Smooth muscle cell (in vitro differentiated cells): ENCODE measurements at regions not wholly inside any gene's neighbourhood (a gene's known extent, or its start where the extent isn't known, plus 50 kb on each side); places are given as distances from the start of the nearest gene placed in this dataset.

ENCODE experiments used
- DNase-seq: peaks from one replicate; lab custom pipeline; 2025; ENCODE audit not compliant: unreplicated experiment; lab: John Stamatoyannopoulos, UW
- H2AFZ ChIP-seq: fragments of 200-600 bp; sonication (generic); 2 replicates; pipeline ENCODE4 v1.6.0; 2016; ENCODE audit warnings: antibody characterized with exemption, low read depth, mild to moderate bottlenecking
- H3F3A ChIP-seq: fragments of 200-600 bp; sonication (generic); 2 replicates; pipeline ENCODE4 v1.6.0; 2017; ENCODE audit warnings: antibody characterized with exemption, low read depth
- H3K27ac ChIP-seq: fragments of 200-600 bp; sonication (generic); 2 replicates; pipeline ENCODE4 v1.5.1; 2016; ENCODE audit warnings: low read depth, mild to moderate bottlenecking
- H3K27me3 ChIP-seq: fragments of 200-600 bp; sonication (generic); 2 replicates; pipeline ENCODE4 v1.6.1; 2016; ENCODE audit warnings: low read depth, mild to moderate bottlenecking
- H3K36me3 ChIP-seq: fragments of 200-600 bp; sonication (generic); 2 replicates; pipeline ENCODE4 v1.5.1; 2016; ENCODE audit warnings: low read depth
- H3K4me1 ChIP-seq: fragments of 200-600 bp; sonication (generic); 2 replicates; pipeline ENCODE4 v1.5.1; 2016; ENCODE audit warnings: low read depth
- H3K4me2 ChIP-seq: fragments of 200-600 bp; sonication (generic); 2 replicates; pipeline ENCODE4 v1.6.0; 2016; ENCODE audit warnings: mild to moderate bottlenecking
- H3K4me3 ChIP-seq: fragments of 200-600 bp; sonication (generic); 2 replicates; pipeline ENCODE4 v1.5.1; 2016; ENCODE audit warnings: mild to moderate bottlenecking
- H3K79me2 ChIP-seq: fragments of 200-600 bp; sonication (generic); 2 replicates; pipeline ENCODE4 v1.6.0; 2016; ENCODE audit warnings: low read depth, mild to moderate bottlenecking
- H3K9ac ChIP-seq: fragments of 200-600 bp; sonication (generic); 2 replicates; pipeline ENCODE4 v1.6.0; 2016; ENCODE audit warnings: low read depth
- H3K9me3 ChIP-seq: fragments of 200-600 bp; sonication (generic); replicated peaks from 2 replicates; pipeline ENCODE4 v1.5.1; 2016; ENCODE audit warnings: low read depth
- H4K20me1 ChIP-seq: fragments of 200-600 bp; sonication (generic); 2 replicates; pipeline ENCODE4 v1.6.0; 2016; ENCODE audit warnings: low read depth
- WGBS: methylation state at CpG from one replicate; pipeline ENCODE4 v1.1.7; 2016; ENCODE audit warnings: low lambda C conversion rate; 5-methylcytosine and 5-hydroxymethylcytosine counted together
- TF ChIP-seq, protein P1 (sequence below): fragments of 200-600 bp; sonication (generic); IDR thresholded peaks from 2 replicates; pipeline ENCODE4 v1.5.1; 2017; ENCODE audit warnings: borderline replicate concordance, mild to moderate bottlenecking, antibody characterized with exemption; ENCODE audit not compliant: insufficient read depth, poor library complexity, severe bottlenecking

DNA sequence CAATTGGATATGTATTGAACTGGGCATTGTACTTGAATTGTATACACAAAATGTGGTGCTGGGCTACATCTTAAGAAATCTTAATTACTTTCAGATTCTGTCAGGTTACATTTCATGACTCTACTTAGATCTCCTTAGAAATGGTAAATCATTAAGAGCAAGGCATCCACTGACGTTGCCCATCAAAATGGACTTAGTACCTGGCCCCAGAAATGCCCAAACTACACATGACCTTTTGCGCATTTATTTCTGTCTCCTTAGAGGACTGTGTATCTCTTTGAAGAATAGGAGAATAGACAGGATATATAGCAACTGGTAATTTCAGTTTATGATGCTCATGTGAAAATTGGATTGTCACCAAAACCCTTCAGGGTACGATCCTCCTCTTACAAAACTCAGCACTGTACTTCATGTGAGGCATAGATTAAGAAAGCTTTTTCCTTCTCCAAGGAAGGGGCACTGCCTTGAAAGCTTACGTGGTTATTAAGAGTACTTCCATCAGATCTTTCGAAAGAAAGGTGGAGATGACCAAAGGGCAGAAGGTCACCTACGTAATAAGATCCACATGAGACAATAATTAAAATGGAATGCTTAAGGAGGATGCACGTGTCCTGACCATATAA lies 61.4 kb upstream of the BMP2 start:
- Histone ChIP-seq H3K4me1 (peaks cover 6% of the 10 kb centered on the region), H3K9me3 (no peaks in the 10 kb centered on the region), H3K79me2 (no peaks in the 10 kb centered on the region), H3K27ac (peak overlapping the region; percentile 96), H3K27me3 (no peaks in the 10 kb centered on the region), H4K20me1 (no peaks in the 10 kb centered on the region), H3K4me3 (no peak overlapping the region), H3F3A (peaks cover 8% of the 10 kb centered on the region), H3K36me3 (no peaks in the 10 kb centered on the region), H3K9ac (no peak overlapping the region), H2AFZ (no peak overlapping the region), H3K4me2 (no peak overlapping the region)
- TF ChIP-seq, protein P1, sequence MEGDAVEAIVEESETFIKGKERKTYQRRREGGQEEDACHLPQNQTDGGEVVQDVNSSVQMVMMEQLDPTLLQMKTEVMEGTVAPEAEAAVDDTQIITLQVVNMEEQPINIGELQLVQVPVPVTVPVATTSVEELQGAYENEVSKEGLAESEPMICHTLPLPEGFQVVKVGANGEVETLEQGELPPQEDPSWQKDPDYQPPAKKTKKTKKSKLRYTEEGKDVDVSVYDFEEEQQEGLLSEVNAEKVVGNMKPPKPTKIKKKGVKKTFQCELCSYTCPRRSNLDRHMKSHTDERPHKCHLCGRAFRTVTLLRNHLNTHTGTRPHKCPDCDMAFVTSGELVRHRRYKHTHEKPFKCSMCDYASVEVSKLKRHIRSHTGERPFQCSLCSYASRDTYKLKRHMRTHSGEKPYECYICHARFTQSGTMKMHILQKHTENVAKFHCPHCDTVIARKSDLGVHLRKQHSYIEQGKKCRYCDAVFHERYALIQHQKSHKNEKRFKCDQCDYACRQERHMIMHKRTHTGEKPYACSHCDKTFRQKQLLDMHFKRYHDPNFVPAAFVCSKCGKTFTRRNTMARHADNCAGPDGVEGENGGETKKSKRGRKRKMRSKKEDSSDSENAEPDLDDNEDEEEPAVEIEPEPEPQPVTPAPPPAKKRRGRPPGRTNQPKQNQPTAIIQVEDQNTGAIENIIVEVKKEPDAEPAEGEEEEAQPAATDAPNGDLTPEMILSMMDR, result no peak
- 97% methylated on average over 7 of the region's 7 CpGs for WGBS
- DNase-seq, result no peak

GRCh38 chr20:6705106-6705766 lies 62.2 kb upstream of the BMP2 start:
- H3K9me3 ChIP-seq, result no peaks in the 10 kb centered on the region
- H3K9ac ChIP-seq, result peak overlapping the region; percentile 78
- H3K27me3 ChIP-seq, result no peaks in the 10 kb centered on the region
- no peak overlapping the region for H3K4me3 ChIP-seq
- peak overlapping the region; percentile 96 for H3K27ac ChIP-seq
- no peaks in the 10 kb centered on the region for H3K36me3 ChIP-seq
- H3K4me1 ChIP-seq, result peaks cover 6% of the 10 kb centered on the region
- no peaks in the 10 kb centered on the region for H3K79me2 ChIP-seq
- peak overlapping the region; percentile 30 for H3K4me2 ChIP-seq
- no peak for DNase-seq
- H4K20me1 ChIP-seq, result no peaks in the 10 kb centered on the region
- TF ChIP-seq, protein P1, result no peak
- peaks cover 8% of the 10 kb centered on the region for H3F3A ChIP-seq
- peak overlapping the region; percentile 90 for H2AFZ ChIP-seq
- 69% methylated on average over 6 of the region's 6 CpGs for WGBS

- Histone ChIP-seq H3K27ac (peak overlapping the region; percentile 96), H3K9ac (peak overlapping the region; percentile 78), H4K20me1 (no peaks in the 10 kb centered on the region), H3K4me3 (no peak overlapping the region), H2AFZ (peak overlapping the region; percentile 90), H3F3A (peaks cover 8% of the 10 kb centered on the region), H3K4me1 (peaks cover 6% of the 10 kb centered on the region), H3K27me3 (no peaks in the 10 kb centered on the region), H3K36me3 (no peaks in the 10 kb centered on the region), H3K4me2 (peak overlapping the region; percentile 30), H3K9me3 (no peaks in the 10 kb centered on the region), H3K79me2 (no peaks in the 10 kb centered on the region)
- TF ChIP-seq, protein P1, result no peak
- DNase-seq, result no peak
- 61% methylated on average over 6 of the region's 6 CpGs for WGBS
These were observed 63.2 kb upstream of the BMP2 start for GRCh38 chr20:6704132-6704861.
